IPS DF 6.9 (cell line): ENCODE measurements at regions not wholly inside any gene's neighbourhood (a gene's known extent, or its start where the extent isn't known, plus 50 kb on each side); places are given as distances from the start of the nearest gene placed in this dataset.

Experiments
- DNase-seq: peaks from one replicate; pipeline ENCODE4 v3.0.0-alpha.2; 2013; ENCODE audit warnings: low read depth, low spot score
- H3K27ac ChIP-seq: one replicate; pipeline ENCODE4 v1.5.1; 2013; ENCODE audit warnings: low read length, control low read depth
- H3K27me3 ChIP-seq: 2 replicates; pipeline ENCODE4 v1.6.1; 2013; ENCODE audit warnings: mild to moderate bottlenecking, low read length; ENCODE audit not compliant: control insufficient read depth, insufficient read depth
- H3K36me3 ChIP-seq: 2 replicates; pipeline ENCODE4 v1.6.1; 2013; ENCODE audit warnings: low read length; ENCODE audit not compliant: control insufficient read depth, insufficient read depth
- H3K4me1 ChIP-seq: 2 replicates; pipeline ENCODE4 v1.6.1; 2013; ENCODE audit warnings: low read length; ENCODE audit not compliant: control insufficient read depth, insufficient read depth
- H3K4me3 ChIP-seq: 2 replicates; pipeline ENCODE4 v1.5.1; 2013; ENCODE audit warnings: mild to moderate bottlenecking, low read length
- H3K9me3 ChIP-seq: 2 replicates; pipeline ENCODE4 v1.6.1; 2013; ENCODE audit warnings: low read length, inconsistent platforms; ENCODE audit not compliant: control insufficient read depth, insufficient read depth
- WGBS: extraction: QIAGEN DNeasy Blood & Tissue Kit; methylation state at CpG from one replicate; pipeline ENCODE4 v1.1.7; 2013; ENCODE audit warnings: mixed read lengths, missing lambda C conversion rate; ENCODE audit not compliant: insufficient read length, insufficient coverage; 5-methylcytosine and 5-hydroxymethylcytosine counted together

DNA sequence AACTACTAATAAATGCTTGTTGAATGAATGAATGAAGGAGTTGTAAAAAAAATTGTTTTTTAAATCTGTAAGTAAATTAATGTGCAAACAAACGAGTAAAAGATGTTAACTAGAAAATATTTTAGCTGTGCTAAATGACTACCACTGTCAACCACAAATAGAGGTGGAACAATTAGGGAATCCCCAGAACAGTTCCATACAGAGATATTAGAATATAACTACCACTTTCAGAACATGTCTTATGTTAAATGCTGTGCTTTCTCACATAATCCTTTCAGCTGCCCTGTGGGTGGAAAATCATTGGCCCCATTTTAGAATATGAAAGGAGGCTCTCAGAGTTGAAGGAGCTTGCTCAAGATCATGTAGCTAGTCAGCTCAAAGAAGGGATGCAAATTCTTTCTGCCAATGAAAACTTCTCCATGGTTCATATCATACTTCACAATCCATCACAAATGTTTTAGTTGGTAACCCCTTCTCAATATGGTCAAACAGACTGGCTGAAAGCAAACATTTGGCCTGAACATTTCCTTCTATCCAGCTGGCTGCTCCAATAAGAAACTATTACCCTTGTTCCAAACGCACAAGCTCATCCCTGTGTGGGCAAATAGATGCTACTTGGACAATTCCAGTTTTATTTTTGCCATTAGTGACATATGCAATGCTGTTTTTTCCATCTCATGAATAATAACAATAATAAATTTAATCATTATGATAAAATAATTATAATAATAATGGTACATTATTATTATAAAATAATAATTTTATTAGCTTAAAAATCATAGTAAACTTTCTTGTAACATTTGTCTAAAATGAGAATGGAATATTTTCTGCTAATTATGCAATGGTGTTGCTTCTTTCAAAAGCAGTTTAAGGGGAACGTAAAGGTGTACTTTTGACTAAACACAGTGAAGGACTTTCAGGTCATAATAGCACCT is 290.4 kb upstream of the STT3B start:
- Histone ChIP-seq H3K27ac (no peak overlapping the region), H3K9me3 (no peaks in the 10 kb centered on the region), H3K36me3 (no peaks in the 10 kb centered on the region), H3K4me3 (no peak overlapping the region), H3K27me3 (no peaks in the 10 kb centered on the region), H3K4me1 (peaks cover 3% of the 10 kb centered on the region; the same call in 1 of the 2 replicates)
- no peak for DNase-seq
- WGBS, result 100% methylated on average over 1 of the region's 3 CpGs

DNA sequence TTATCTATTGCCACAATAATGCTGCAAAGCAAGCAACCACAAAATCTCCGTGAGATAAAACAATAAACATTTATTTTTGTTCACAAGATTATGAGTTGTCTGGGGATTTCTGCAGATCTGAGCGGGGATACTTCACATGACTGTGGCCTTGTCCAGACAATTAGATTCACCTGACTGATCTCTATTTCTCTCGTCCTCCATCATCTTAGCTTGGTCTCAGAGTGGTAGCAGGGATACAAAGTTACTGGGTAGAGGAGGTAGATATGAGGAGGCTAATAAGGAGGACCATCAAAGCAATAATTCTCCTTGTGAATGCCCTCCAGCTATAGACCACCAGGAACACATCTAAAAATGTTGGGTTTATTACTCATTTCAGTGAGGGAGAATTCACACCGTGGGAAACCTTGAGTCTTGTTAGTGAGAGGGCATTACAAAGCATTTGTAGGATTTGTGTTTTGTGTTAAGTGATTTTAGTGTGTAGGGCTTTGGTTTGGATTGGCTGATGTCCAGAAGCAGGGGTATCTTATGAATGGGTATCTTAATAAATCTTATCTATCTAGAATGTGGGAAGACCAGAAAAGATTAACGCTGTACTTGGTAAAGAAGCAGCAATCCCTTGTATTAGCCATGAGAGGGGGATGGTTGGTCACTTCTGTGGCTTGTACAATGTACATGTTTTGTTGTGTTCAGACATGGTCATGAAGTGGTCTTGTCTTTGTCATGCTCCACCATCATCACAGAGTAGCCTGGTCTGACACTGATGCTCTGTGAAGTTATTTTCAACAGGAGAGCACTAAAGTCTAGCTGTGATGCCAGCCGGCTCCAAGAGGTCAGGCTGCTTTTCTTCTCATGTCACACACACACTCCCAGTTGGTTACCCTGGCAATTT is 287.6 kb upstream of the STT3B start:
- no peaks in the 10 kb centered on the region for H3K36me3 ChIP-seq
- no CpG with 5 or more reads among the region's 6 CpGs for WGBS
- no peak for DNase-seq
- H3K9me3 ChIP-seq, result no peaks in the 10 kb centered on the region
- H3K27ac ChIP-seq, result no peak overlapping the region
- peaks cover 2% of the 10 kb centered on the region; the same call in 1 of the 2 replicates for H3K4me1 ChIP-seq
- H3K27me3 ChIP-seq, result no peaks in the 10 kb centered on the region
- H3K4me3 ChIP-seq, result no peak overlapping the region

GRCh38 chr3:31246293-31247062 is 286.2 kb upstream of the STT3B start:
- Histone ChIP-seq H3K36me3 (no peaks in the 10 kb centered on the region), H3K27ac (no peak overlapping the region), H3K4me1 (peaks cover 2% of the 10 kb centered on the region; the same call in 1 of the 2 replicates), H3K4me3 (no peak overlapping the region), H3K27me3 (no peaks in the 10 kb centered on the region), H3K9me3 (no peaks in the 10 kb centered on the region)
- no peak for DNase-seq
- WGBS, result no CpG with 5 or more reads among the region's 2 CpGs

- Histone ChIP-seq H3K9me3 (no peaks in the 10 kb centered on the region), H3K27ac (no peak overlapping the region), H3K27me3 (no peaks in the 10 kb centered on the region), H3K36me3 (no peaks in the 10 kb centered on the region), H3K4me1 (peaks cover 2% of the 10 kb centered on the region; the same call in 1 of the 2 replicates), H3K4me3 (no peak overlapping the region)
- no CpG with 5 or more reads among the region's 2 CpGs for WGBS
- DNase-seq, result no peak
Measured at GRCh38 chr3:31247063-31247447, 285.7 kb upstream of the STT3B start.

DNA sequence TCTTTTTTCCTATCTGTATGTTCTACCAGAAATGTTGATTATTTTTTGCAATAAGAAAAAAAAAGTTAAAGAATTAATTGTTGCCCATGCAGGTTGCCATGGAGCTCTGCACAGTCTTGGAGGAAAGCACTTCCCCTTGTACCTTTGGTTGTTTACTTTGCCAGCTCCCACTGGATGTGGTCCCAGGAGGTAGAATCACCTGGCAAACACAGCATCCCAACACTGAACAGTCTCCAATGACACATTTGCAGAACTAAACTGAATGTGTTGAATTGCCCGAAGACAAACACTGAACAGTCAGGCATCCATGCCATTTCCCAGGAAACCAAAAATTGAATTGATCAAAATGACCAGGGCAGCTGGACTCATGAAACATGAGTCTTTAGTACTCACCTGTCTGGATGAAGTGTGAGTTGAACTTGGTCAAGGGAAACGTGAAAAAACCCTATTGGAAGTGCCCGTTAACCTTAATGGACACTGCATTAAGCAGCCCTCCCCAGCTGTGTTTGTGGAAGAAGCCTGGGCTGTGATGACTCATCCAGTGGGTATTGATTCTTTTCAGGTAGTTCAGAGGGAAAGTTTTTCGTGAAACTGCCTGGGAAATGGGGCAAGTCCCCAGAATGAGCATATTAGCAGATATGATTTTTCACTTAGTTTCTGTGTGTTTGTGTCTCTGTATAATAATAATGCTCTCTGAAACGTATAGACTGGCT is 284.7 kb upstream of the STT3B start:
- no peaks in the 10 kb centered on the region for H3K4me1 ChIP-seq
- no peak overlapping the region for H3K27ac ChIP-seq
- no peak for DNase-seq
- H3K36me3 ChIP-seq, result no peaks in the 10 kb centered on the region
- H3K27me3 ChIP-seq, result no peaks in the 10 kb centered on the region
- no peak overlapping the region for H3K4me3 ChIP-seq
- no peaks in the 10 kb centered on the region for H3K9me3 ChIP-seq
- WGBS, result no CpG with 5 or more reads among the region's 5 CpGs

GRCh38 chr3:31248563-31248992 is 284.1 kb upstream of the STT3B start:
- H3K4me1 ChIP-seq, result no peaks in the 10 kb centered on the region
- H3K27ac ChIP-seq, result no peak overlapping the region
- WGBS, result no CpG with 5 or more reads among the region's 6 CpGs
- H3K36me3 ChIP-seq, result no peaks in the 10 kb centered on the region
- no peak for DNase-seq
- no peak overlapping the region for H3K4me3 ChIP-seq
- no peaks in the 10 kb centered on the region for H3K9me3 ChIP-seq
- H3K27me3 ChIP-seq, result no peaks in the 10 kb centered on the region

- Histone ChIP-seq H3K4me1 (no peaks in the 10 kb centered on the region), H3K9me3 (no peaks in the 10 kb centered on the region), H3K36me3 (no peaks in the 10 kb centered on the region), H3K4me3 (no peak overlapping the region), H3K27ac (no peak overlapping the region), H3K27me3 (no peaks in the 10 kb centered on the region)
- DNase-seq, result no peak
Measured at GRCh38 chr3:31249545-31249944, 283.2 kb upstream of the STT3B start.

- H3K4me1 ChIP-seq, result no peaks in the 10 kb centered on the region
Measured at GRCh38 chr3:31250116-31250777, 282.5 kb upstream of the STT3B start.

DNA sequence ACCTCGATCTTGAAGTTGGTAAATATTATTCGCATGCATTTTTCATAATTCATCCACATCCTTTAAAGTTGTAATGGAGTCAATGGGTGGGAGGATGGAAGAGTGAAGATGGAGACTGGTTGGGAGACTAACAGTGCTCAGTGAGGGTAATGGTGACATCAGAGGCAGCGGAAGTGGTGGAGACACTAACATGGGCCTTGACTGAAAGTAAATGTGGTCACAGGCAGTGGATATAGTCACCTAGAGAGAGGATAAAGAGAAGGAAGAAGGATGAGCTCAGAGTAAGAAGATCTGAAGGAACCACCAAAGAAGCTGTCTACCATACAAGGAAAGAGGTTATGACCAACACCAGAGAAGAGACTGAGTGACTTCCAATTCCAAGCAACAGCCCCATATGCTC is 281.6 kb upstream of the STT3B start:
- Histone ChIP-seq H3K9me3 (no peaks in the 10 kb centered on the region), H3K4me1 (no peaks in the 10 kb centered on the region), H3K27ac (no peak overlapping the region), H3K4me3 (no peak overlapping the region), H3K27me3 (no peaks in the 10 kb centered on the region), H3K36me3 (no peaks in the 10 kb centered on the region)
- DNase-seq, result no peak
- no CpG with 5 or more reads among the region's 3 CpGs for WGBS

More at GRCh38 chr3:31250116-31250777, 282.5 kb upstream of the STT3B start:
- no peak overlapping the region for H3K4me3 ChIP-seq
- H3K27me3 ChIP-seq, result no peaks in the 10 kb centered on the region
- no peaks in the 10 kb centered on the region for H3K36me3 ChIP-seq
- no peaks in the 10 kb centered on the region for H3K9me3 ChIP-seq
- no peak for DNase-seq
- no peak overlapping the region for H3K27ac ChIP-seq
- WGBS, result no CpG with 5 or more reads among the region's 1 CpG
